Thoracic aorta (tissue), 2 donors: ENCODE measurements at regions not wholly inside any gene's neighbourhood (a gene's known extent, or its start where the extent isn't known, plus 50 kb on each side); places are given as distances from the start of the nearest gene placed in this dataset.

Experiments used
- ATAC-seq: fragments of 150-250 bp; one replicate; pipeline ENCODE4 v1.8.0; 2017; ENCODE audit warnings: low read depth; ENCODE audit not compliant: insufficient number of reproducible peaks, low FRiP score
- DNase-seq: peaks from one replicate; pipeline ENCODE4 v3.0.0-alpha.2; 2020; ENCODE audit warnings: low spot score
- H3K27ac ChIP-seq, 2 donors: fragments of 200-600 bp; sonication (generic); 1 replicate in 1 of 2; 2 replicates in 1 of 2; pipeline ENCODE4 v1.5.1; 2016; ENCODE audit warnings: mild to moderate bottlenecking in 2 of 2, moderate library complexity in 2 of 2
- H3K27me3 ChIP-seq: fragments of 200-600 bp; sonication (generic); replicated peaks from 2 replicates; pipeline ENCODE4 v1.6.0; 2016; ENCODE audit warnings: mild to moderate bottlenecking; ENCODE audit not compliant: insufficient read depth
- H3K36me3 ChIP-seq: fragments of 200-600 bp; sonication (generic); one replicate; pipeline ENCODE4 v1.5.1; 2016
- H3K4me1 ChIP-seq, 2 donors: fragments of 200-600 bp; sonication (generic); 1 replicate in 1 of 2; 2 replicates in 1 of 2; pipeline versions ENCODE4 v1.5.1 to v1.6.0; 2016; ENCODE audit warnings: low read depth in 2 of 2, mild to moderate bottlenecking in 1 of 2; ENCODE audit not compliant: control insufficient read depth in 1 of 2
- H3K4me3 ChIP-seq: fragments of 200-600 bp; sonication (generic); 2 replicates; pipeline ENCODE4 v1.5.1; 2016; ENCODE audit warnings: mild to moderate bottlenecking
- H3K9me3 ChIP-seq: fragments of 200-600 bp; sonication (generic); 2 replicates; pipeline ENCODE4 v1.5.1; 2016
- TF ChIP-seq, protein P1 (sequence below): fragments of 200-600 bp; sonication (generic); IDR thresholded peaks from one replicate; pipeline ENCODE4 v1.5.1; 2019; ENCODE audit warnings: antibody characterized with exemption

DNA sequence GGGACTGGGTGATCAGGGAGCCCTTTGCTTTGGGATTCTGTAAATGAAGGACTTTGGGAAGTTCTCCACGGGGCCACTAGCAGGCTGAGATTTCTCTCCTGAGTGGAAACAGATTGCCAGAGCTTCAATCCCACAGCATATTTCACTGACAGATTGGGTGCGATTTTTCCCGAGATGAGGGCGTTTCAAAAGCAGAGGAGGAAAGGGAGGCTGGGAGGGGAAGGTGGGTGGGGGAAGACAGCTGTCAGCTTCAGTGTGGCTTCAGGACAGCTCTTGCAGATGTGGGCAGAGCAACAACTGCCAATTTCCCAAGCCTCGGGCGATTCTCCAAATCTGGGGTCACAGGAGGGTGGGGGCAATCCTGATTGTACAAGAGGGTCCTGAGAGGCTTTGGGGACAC is 258.5 kb upstream of the ADRA1B start:
- ATAC-seq, result no peak
- Histone ChIP-seq H3K4me3 (no peak overlapping the region), H3K4me1 (no peaks in the 10 kb centered on the region), H3K9me3 (no peaks in the 10 kb centered on the region), H3K27me3 (no peaks in the 10 kb centered on the region), H3K36me3 (no peaks in the 10 kb centered on the region), H3K27ac (no peak overlapping the region)
- DNase-seq, result no peak
- TF ChIP-seq, protein P1, sequence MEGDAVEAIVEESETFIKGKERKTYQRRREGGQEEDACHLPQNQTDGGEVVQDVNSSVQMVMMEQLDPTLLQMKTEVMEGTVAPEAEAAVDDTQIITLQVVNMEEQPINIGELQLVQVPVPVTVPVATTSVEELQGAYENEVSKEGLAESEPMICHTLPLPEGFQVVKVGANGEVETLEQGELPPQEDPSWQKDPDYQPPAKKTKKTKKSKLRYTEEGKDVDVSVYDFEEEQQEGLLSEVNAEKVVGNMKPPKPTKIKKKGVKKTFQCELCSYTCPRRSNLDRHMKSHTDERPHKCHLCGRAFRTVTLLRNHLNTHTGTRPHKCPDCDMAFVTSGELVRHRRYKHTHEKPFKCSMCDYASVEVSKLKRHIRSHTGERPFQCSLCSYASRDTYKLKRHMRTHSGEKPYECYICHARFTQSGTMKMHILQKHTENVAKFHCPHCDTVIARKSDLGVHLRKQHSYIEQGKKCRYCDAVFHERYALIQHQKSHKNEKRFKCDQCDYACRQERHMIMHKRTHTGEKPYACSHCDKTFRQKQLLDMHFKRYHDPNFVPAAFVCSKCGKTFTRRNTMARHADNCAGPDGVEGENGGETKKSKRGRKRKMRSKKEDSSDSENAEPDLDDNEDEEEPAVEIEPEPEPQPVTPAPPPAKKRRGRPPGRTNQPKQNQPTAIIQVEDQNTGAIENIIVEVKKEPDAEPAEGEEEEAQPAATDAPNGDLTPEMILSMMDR, result no peak

DNA sequence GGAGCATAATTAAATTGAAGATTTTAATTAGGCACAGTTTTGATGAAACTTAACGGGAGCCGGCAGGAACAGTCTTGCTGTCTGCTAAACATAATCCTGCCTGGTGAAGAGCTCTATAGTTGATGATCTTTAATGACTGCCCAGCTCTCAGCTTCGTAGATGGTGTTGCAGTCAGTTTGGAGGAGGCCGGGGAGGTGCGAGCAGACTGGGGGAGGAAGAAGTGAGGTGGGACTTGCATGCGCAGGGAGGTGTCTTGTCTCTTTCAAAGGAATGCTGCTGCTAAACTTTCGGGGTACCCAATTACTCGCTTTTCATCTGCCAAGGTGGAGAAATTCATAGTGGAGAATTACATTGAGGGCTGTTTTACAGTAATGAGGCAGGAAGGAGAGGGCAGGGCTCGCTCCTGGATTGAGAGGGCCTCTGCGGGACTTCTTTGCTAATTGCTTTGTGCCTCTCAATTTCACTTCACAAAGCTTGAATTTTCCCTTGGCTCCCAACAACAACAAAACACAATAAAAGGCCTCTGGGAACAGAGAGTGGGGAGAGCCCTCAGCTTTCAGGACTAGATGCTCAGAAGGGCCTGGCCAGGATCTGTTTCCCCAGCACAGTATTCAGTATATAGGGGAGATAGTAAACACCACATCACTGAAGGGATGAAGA is 257.9 kb upstream of the ADRA1B start:
- Histone ChIP-seq H3K4me1 (no peaks in the 10 kb centered on the region), H3K4me3 (no peak overlapping the region), H3K9me3 (no peaks in the 10 kb centered on the region), H3K27me3 (no peaks in the 10 kb centered on the region), H3K27ac (no peak overlapping the region), H3K36me3 (no peaks in the 10 kb centered on the region)
- DNase-seq (no peak), ATAC-seq (no peak)
- TF ChIP-seq, protein P1, result no peak

DNA sequence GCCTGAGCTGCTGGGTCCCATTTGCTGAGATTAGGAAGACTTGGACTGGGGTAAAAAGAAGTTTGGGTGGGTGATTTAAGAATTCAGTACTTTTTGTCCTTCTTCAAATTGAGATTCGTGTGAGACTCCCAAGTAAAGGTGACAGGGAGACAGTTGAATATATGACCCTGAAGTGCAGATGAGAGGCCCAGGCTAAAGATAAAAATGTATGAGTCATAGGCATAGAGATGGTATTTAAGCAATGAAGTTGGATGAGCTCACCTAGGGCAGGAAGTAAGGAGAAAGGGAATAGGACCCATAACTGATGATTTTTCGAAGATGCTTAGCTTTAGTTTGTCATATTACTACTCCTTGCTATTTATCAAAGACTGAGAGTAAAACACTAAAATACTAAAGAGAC is 255.9 kb upstream of the ADRA1B start:
- no peak for ATAC-seq
- H3K4me3 ChIP-seq, result no peak overlapping the region
- H3K4me1 ChIP-seq, result no peaks in the 10 kb centered on the region
- TF ChIP-seq, protein P1, result no peak
- H3K27me3 ChIP-seq, result no peaks in the 10 kb centered on the region
- no peak for DNase-seq
- no peaks in the 10 kb centered on the region for H3K9me3 ChIP-seq
- no peak overlapping the region for H3K27ac ChIP-seq
- no peaks in the 10 kb centered on the region for H3K36me3 ChIP-seq

DNA sequence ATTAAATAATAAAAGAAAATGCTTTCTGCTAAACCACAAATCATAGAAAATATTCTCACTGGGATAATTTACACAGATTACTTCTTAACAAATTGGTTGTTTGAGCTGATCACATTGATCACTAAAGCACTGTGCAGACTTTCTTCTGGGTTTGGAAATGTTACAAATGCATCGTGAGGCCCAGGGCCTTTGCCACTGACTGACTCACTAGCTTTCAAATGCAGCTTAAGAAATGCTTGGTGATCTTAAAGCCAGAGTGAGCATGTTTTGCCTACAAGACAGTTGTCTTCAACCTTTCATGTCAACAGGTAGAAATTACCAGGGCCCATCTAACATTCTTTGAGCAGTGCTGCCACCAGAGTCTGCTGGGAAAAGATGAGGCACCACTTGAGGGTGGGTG is 252.3 kb upstream of the ADRA1B start:
- TF ChIP-seq, protein P1, result no peak
- no peaks in the 10 kb centered on the region for H3K9me3 ChIP-seq
- peaks cover 0 to 6% of the 10 kb centered on the region in 2 donors for H3K4me1 ChIP-seq
- H3K27ac ChIP-seq, result no peak overlapping the region
- no peaks in the 10 kb centered on the region for H3K36me3 ChIP-seq
- ATAC-seq, result no peak
- no peak for DNase-seq
- no peaks in the 10 kb centered on the region for H3K27me3 ChIP-seq
- H3K4me3 ChIP-seq, result no peak overlapping the region

DNA sequence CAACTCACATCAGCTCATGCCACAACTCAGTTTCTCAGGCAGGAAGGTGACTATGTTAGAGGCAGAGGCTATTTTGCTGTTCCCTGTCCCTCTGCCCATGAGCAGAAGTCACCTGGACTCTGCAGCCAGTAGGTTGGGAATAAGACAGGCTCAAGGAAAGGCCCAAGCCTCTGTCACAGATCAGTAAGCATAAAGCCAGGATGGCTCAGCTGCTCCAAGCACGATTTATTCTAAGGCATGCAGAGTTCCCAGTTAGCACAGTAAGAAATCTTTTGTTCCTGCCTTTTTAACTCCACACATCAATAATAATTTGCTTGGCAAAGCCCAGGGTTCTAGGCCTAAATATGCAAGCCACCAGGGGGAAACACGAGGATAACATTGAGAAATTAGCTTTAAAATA is 249.0 kb upstream of the ADRA1B start:
- peaks cover 0 to 6% of the 10 kb centered on the region in 2 donors for H3K4me1 ChIP-seq
- TF ChIP-seq, protein P1, result no peak
- H3K27ac ChIP-seq, result no peak overlapping the region
- no peak overlapping the region for H3K4me3 ChIP-seq
- H3K27me3 ChIP-seq, result no peaks in the 10 kb centered on the region
- no peak for ATAC-seq
- no peak for DNase-seq
- no peaks in the 10 kb centered on the region for H3K9me3 ChIP-seq
- H3K36me3 ChIP-seq, result no peaks in the 10 kb centered on the region
